GM23338 (cell line): ENCODE measurements at regions not wholly inside any gene's neighbourhood (a gene's known extent, or its start where the extent isn't known, plus 50 kb on each side); places are given as distances from the start of the nearest gene placed in this dataset.
A peak's percentile ranks its signal among the peaks of the same experiment; 100 is the strongest.

Experiments used
- ATAC-seq: fragments of 200-7000 bp; cut with Tn5 transposase; 3 replicates; pipeline ENCODE4 v1.9.1; 2020
- DNase-seq: peaks from one replicate; pipeline ENCODE4 v3.0.0-alpha.2; 2015; ENCODE audit warnings: low spot score
- H2AFZ ChIP-seq: fragments of 200-600 bp; sonication (generic); 2 replicates; pipeline ENCODE4 v1.8.0; 2016; ENCODE audit warnings: antibody characterized with exemption, mild to moderate bottlenecking, moderate library complexity
- H3F3A ChIP-seq: fragments of 200-600 bp; sonication (generic); replicated peaks from 2 replicates; pipeline ENCODE4 v1.8.0; 2017; ENCODE audit warnings: antibody characterized with exemption, mixed run types, low read depth
- H3K27ac ChIP-seq: fragments of 200-600 bp; sonication (generic); 2 replicates; pipeline ENCODE4 v1.6.1; 2016; ENCODE audit warnings: low read depth
- H3K27me3 ChIP-seq: fragments of 200-600 bp; sonication (generic); 2 replicates; pipeline ENCODE4 v1.8.0; 2016; ENCODE audit warnings: mild to moderate bottlenecking, mixed run types, moderate library complexity; ENCODE audit not compliant: insufficient read depth
- H3K36me3 ChIP-seq: fragments of 200-600 bp; sonication (generic); 2 replicates; pipeline ENCODE4 v1.8.0; 2016; ENCODE audit warnings: mild to moderate bottlenecking; ENCODE audit not compliant: insufficient read depth
- H3K4me1 ChIP-seq: fragments of 200-600 bp; sonication (generic); 2 replicates; pipeline ENCODE4 v1.8.0; 2016; ENCODE audit warnings: mild to moderate bottlenecking, moderate library complexity; ENCODE audit not compliant: insufficient read depth
- H3K4me2 ChIP-seq: fragments of 200-600 bp; sonication (generic); 2 replicates; pipeline ENCODE4 v1.7.1; 2017; ENCODE audit warnings: mixed run types
- H3K4me3 ChIP-seq: fragments of 200-600 bp; sonication (generic); 2 replicates; pipeline ENCODE4 v1.6.1; 2016; ENCODE audit warnings: mixed run types
- H3K79me2 ChIP-seq: fragments of 200-600 bp; sonication (generic); replicated peaks from 2 replicates; pipeline ENCODE4 v1.8.0; 2017; ENCODE audit warnings: mild to moderate bottlenecking; ENCODE audit not compliant: insufficient read depth
- H3K9me2 ChIP-seq: fragments of 200-600 bp; sonication (generic); 2 replicates; pipeline ENCODE4 v1.8.0; 2017; ENCODE audit not compliant: insufficient read depth
- H4K20me1 ChIP-seq: fragments of 200-600 bp; sonication (generic); replicated peaks from 2 replicates; pipeline ENCODE4 v1.8.0; 2017; ENCODE audit warnings: mild to moderate bottlenecking; ENCODE audit not compliant: insufficient read depth
- H3K27ac Mint-ChIP-seq: 2 replicates; pipeline ENCODE4 v1.8.0; 2020; ENCODE audit warnings: inconsistent platforms, mild to moderate bottlenecking, moderate library complexity, mixed read lengths
- H3K27me3 Mint-ChIP-seq: 3 replicates; pipeline ENCODE4 v1.8.0; 2022; ENCODE audit warnings: low read depth, mild to moderate bottlenecking, moderate library complexity, mixed read lengths, inconsistent platforms; ENCODE audit not compliant: insufficient read depth, poor library complexity
- H3K36me3 Mint-ChIP-seq: 3 replicates; pipeline ENCODE4 v1.8.0; 2021; ENCODE audit warnings: low read depth, mild to moderate bottlenecking, inconsistent platforms, moderate library complexity, mixed read lengths
- H3K4me1 Mint-ChIP-seq: 3 replicates; pipeline ENCODE4 v1.8.0; 2020; ENCODE audit warnings: mild to moderate bottlenecking, inconsistent platforms, mixed read lengths
- H3K4me3 Mint-ChIP-seq: 3 replicates; pipeline ENCODE4 v1.8.0; 2021; ENCODE audit warnings: moderate library complexity, mild to moderate bottlenecking, inconsistent platforms, mixed read lengths
- H3K9me3 Mint-ChIP-seq: 3 replicates; pipeline ENCODE4 v1.8.0; 2020; ENCODE audit warnings: moderate library complexity, mild to moderate bottlenecking, inconsistent platforms, mixed read lengths
- CREB1 ChIP-seq: fragments of 250-450 bp; sonication (Bioruptor Pico); IDR thresholded peaks from 2 replicates; pipeline ENCODE4 v1.5.0; 2020; ENCODE audit warnings: low read depth, mild to moderate bottlenecking, moderate library complexity
- CTCF ChIP-seq, 2 experiments: fragments of 200-600 bp in 1 of 2; sonication (generic) in 1 of 2; conservative IDR thresholded peaks; 2 replicates each; pipeline versions ENCODE4 v1.5.1 to v1.6.1; 2016 to 2017; ENCODE audit warnings: antibody characterized with exemption in 2 of 2, low read depth in 2 of 2, mild to moderate bottlenecking in 2 of 2, moderate library complexity in 1 of 2
- ETS1 ChIP-seq: IDR thresholded peaks from 2 replicates; pipeline ENCODE4 v1.6.1; 2016; ENCODE audit warnings: antibody characterized with exemption
- EZH2 ChIP-seq: fragments of 200-600 bp; sonication (generic); IDR thresholded peaks from one replicate; pipeline ENCODE4 v1.8.0; 2017; ENCODE audit warnings: antibody characterized with exemption, mild to moderate bottlenecking, low read depth; ENCODE audit not compliant: unreplicated experiment
- EZH2phosphoT487 ChIP-seq: fragments of 200-600 bp; sonication (generic); IDR thresholded peaks from one replicate; pipeline ENCODE4 v1.8.1; 2018; ENCODE audit warnings: antibody characterized with exemption; ENCODE audit not compliant: unreplicated experiment
- JUNB ChIP-seq: IDR thresholded peaks from one replicate; pipeline ENCODE4 v1.6.1; 2016; ENCODE audit warnings: antibody characterized with exemption; ENCODE audit not compliant: unreplicated experiment
- NANOG ChIP-seq: IDR thresholded peaks from 2 replicates; pipeline ENCODE4 v1.6.1; 2016; ENCODE audit warnings: antibody characterized with exemption, borderline replicate concordance
- POLR2AphosphoS5 ChIP-seq: IDR thresholded peaks from 2 replicates; pipeline ENCODE4 v1.6.1; 2016; ENCODE audit warnings: antibody characterized with exemption, low read depth
- STAT1 ChIP-seq: IDR thresholded peaks from one replicate; pipeline ENCODE4 v1.6.1; 2016; ENCODE audit warnings: antibody characterized with exemption; ENCODE audit not compliant: unreplicated experiment
- ZNF114 ChIP-seq: fragments of 250-450 bp; sonication (Bioruptor Pico); IDR thresholded peaks from 2 replicates; pipeline ENCODE4 v1.5.0; 2020; ENCODE audit warnings: mild to moderate bottlenecking, moderate library complexity
- ZNF331 ChIP-seq: fragments of 250-450 bp; sonication (Bioruptor Pico); IDR thresholded peaks from 2 replicates; pipeline ENCODE4 v1.5.0; 2020; ENCODE audit warnings: low read depth, mild to moderate bottlenecking, moderate library complexity
- ZNF462 ChIP-seq: fragments of 250-450 bp; sonication (Bioruptor Pico); IDR thresholded peaks from 2 replicates; pipeline ENCODE4 v1.5.0; 2020; ENCODE audit warnings: mild to moderate bottlenecking, moderate library complexity
- TF ChIP-seq, protein P1 (sequence below): IDR thresholded peaks from one replicate; pipeline ENCODE4 v1.6.1; 2018; ENCODE audit warnings: antibody characterized with exemption; ENCODE audit not compliant: unreplicated experiment

GRCh38 chr2:16069663-16069932, 129.2 kb downstream of the MYCN start:
- DNase-seq: no peak
- H3K4me2 ChIP-seq: no peak overlapping the region
- no peak overlapping the region for H3K27ac Mint-ChIP-seq
- H3K36me3 Mint-ChIP-seq: peaks cover 5% of the 10 kb centered on the region; the same call in 2 of the 3 replicates
- TF ChIP-seq ZNF462 (CRISPR knock-in tag) (no peak), CTCF (conservative IDR thresholded peaks at IDR 0.05; ENCODE audit: low read depth in 2 of 2) (no peak), JUNB (no peak), CREB1 (CRISPR knock-in tag) (no peak), EZH2phosphoT487 (no peak), ZNF114 (CRISPR knock-in tag) (no peak), ETS1 (no peak), EZH2 (no peak), POLR2AphosphoS5 (no peak), STAT1 (no peak), NANOG (no peak), ZNF331 (CRISPR knock-in tag) (no peak)
- TF ChIP-seq, protein P1, sequence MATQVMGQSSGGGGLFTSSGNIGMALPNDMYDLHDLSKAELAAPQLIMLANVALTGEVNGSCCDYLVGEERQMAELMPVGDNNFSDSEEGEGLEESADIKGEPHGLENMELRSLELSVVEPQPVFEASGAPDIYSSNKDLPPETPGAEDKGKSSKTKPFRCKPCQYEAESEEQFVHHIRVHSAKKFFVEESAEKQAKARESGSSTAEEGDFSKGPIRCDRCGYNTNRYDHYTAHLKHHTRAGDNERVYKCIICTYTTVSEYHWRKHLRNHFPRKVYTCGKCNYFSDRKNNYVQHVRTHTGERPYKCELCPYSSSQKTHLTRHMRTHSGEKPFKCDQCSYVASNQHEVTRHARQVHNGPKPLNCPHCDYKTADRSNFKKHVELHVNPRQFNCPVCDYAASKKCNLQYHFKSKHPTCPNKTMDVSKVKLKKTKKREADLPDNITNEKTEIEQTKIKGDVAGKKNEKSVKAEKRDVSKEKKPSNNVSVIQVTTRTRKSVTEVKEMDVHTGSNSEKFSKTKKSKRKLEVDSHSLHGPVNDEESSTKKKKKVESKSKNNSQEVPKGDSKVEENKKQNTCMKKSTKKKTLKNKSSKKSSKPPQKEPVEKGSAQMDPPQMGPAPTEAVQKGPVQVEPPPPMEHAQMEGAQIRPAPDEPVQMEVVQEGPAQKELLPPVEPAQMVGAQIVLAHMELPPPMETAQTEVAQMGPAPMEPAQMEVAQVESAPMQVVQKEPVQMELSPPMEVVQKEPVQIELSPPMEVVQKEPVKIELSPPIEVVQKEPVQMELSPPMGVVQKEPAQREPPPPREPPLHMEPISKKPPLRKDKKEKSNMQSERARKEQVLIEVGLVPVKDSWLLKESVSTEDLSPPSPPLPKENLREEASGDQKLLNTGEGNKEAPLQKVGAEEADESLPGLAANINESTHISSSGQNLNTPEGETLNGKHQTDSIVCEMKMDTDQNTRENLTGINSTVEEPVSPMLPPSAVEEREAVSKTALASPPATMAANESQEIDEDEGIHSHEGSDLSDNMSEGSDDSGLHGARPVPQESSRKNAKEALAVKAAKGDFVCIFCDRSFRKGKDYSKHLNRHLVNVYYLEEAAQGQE: no peak
- peaks cover 11% of the 10 kb centered on the region for H3K27me3 Mint-ChIP-seq
- no peaks in the 10 kb centered on the region for H3F3A ChIP-seq
- peaks cover 10% of the 10 kb centered on the region for H3K4me1 Mint-ChIP-seq
- no peak for ATAC-seq
- no peak overlapping the region for H3K27ac ChIP-seq
- no peak overlapping the region for H3K4me3 Mint-ChIP-seq
- H3K9me2 ChIP-seq: no peaks in the 10 kb centered on the region
- no peaks in the 10 kb centered on the region for H3K27me3 ChIP-seq
- peaks cover 3% of the 10 kb centered on the region; the same call in 1 of the 2 replicates for H3K36me3 ChIP-seq
- H2AFZ ChIP-seq: peak overlapping the region; percentile 97
- H3K79me2 ChIP-seq: no peaks in the 10 kb centered on the region
- no peaks in the 10 kb centered on the region for H4K20me1 ChIP-seq
- 0 out of 2 replicates have a peak, but pooled peaks cover 3% of the 10 kb centered on the region for H3K4me1 ChIP-seq
- peaks cover 9% of the 10 kb centered on the region; the same call in 2 of the 3 replicates for H3K9me3 Mint-ChIP-seq
- H3K4me3 ChIP-seq: no peak overlapping the region
